Activated CD8-positive, alpha-beta memory T cell treated with anti-CD3 and anti-CD28 coated beads for 1 hour (primary cell): ENCODE measurements at regions not wholly inside any gene's neighbourhood (a gene's known extent, or its start where the extent isn't known, plus 50 kb on each side); places are given as distances from the start of the nearest gene placed in this dataset.

Source experiments
- DNase-seq, 2 donors: peaks; one replicate each; pipeline ENCODE4 v3.0.0-alpha.2; 2020; ENCODE audit warnings: low read depth in 1 of 2; ENCODE audit errors: extremely low read depth in 1 of 2

GRCh38 chr12:34340534-34341361 lies 318.5 kb downstream of the ALG10 start:
- DNase-seq = no peak

- no peak for DNase-seq
Measured at GRCh38 chr12:34341362-34341733, 319.1 kb downstream of the ALG10 start.

- no peak for DNase-seq
Measured at GRCh38 chr12:34342048-34342447, 319.8 kb downstream of the ALG10 start.

- DNase-seq = no peak
Measured at GRCh38 chr12:34343345-34343744, 321.0 kb downstream of the ALG10 start.

- no peak for DNase-seq
Measured at GRCh38 chr12:34343766-34344165, 321.5 kb downstream of the ALG10 start.

GRCh38 chr12:34344851-34345522 lies 322.7 kb downstream of the ALG10 start:
- DNase-seq = no peak

- no peak for DNase-seq
Measured at GRCh38 chr12:34345801-34346200, 323.5 kb downstream of the ALG10 start.

- DNase-seq = no peak
Measured at GRCh38 chr12:34346372-34347034, 324.2 kb downstream of the ALG10 start.

GRCh38 chr12:34347367-34347766 lies 325.1 kb downstream of the ALG10 start:
- no peak for DNase-seq

GRCh38 chr12:34348064-34348463 lies 325.8 kb downstream of the ALG10 start:
- DNase-seq = no peak

- DNase-seq = no peak
Measured at GRCh38 chr12:34348836-34349672, 326.8 kb downstream of the ALG10 start.

GRCh38 chr12:34349673-34349961 lies 327.3 kb downstream of the ALG10 start:
- DNase-seq = no peak

- DNase-seq = no peak
Measured at GRCh38 chr12:34350092-34351041, 328.1 kb downstream of the ALG10 start.

GRCh38 chr12:34352098-34352497 lies 329.8 kb downstream of the ALG10 start:
- no peak for DNase-seq

GRCh38 chr12:34354239-34355200 lies 332.2 kb downstream of the ALG10 start:
- no peak for DNase-seq

GRCh38 chr12:34356233-34356987 lies 334.1 kb downstream of the ALG10 start:
- no peak for DNase-seq

- DNase-seq = no peak
Measured at GRCh38 chr12:34357791-34358190, 335.5 kb downstream of the ALG10 start.

GRCh38 chr12:34358198-34358597 lies 335.9 kb downstream of the ALG10 start:
- no peak for DNase-seq
